LNCAP (cell line): ENCODE measurements at regions not wholly inside any gene's neighbourhood (a gene's known extent, or its start where the extent isn't known, plus 50 kb on each side); places are given as distances from the start of the nearest gene placed in this dataset.

ENCODE experiments used
- TF ChIP-seq, protein P1 (sequence below): fragments of 450-650 bp; IDR thresholded peaks from 2 replicates; pipeline ENCODE4 v1.5.1; 2017; ENCODE audit warnings: mild to moderate bottlenecking

DNA sequence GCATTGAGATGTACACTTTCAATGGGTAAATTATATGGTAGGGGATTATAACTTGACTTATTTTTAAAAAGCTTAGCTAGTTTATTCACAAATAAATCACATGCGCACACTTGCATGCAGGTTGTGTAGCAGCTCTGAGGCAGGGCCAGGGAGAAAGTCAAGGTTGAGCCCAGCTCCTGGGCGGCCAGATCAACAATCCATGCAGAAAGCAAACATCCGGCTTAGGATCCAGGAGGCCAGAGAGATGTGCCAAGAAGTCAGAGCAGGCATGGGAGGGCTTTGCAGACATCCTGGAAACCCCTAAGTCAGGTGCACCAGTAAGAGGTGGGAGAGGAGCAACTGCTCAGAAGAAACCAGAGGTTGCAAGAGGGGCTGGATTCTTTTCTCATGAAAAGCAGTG, 186.5 kb downstream of the AXIN2 start:
- TF ChIP-seq, protein P1, sequence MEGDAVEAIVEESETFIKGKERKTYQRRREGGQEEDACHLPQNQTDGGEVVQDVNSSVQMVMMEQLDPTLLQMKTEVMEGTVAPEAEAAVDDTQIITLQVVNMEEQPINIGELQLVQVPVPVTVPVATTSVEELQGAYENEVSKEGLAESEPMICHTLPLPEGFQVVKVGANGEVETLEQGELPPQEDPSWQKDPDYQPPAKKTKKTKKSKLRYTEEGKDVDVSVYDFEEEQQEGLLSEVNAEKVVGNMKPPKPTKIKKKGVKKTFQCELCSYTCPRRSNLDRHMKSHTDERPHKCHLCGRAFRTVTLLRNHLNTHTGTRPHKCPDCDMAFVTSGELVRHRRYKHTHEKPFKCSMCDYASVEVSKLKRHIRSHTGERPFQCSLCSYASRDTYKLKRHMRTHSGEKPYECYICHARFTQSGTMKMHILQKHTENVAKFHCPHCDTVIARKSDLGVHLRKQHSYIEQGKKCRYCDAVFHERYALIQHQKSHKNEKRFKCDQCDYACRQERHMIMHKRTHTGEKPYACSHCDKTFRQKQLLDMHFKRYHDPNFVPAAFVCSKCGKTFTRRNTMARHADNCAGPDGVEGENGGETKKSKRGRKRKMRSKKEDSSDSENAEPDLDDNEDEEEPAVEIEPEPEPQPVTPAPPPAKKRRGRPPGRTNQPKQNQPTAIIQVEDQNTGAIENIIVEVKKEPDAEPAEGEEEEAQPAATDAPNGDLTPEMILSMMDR = no peak

DNA sequence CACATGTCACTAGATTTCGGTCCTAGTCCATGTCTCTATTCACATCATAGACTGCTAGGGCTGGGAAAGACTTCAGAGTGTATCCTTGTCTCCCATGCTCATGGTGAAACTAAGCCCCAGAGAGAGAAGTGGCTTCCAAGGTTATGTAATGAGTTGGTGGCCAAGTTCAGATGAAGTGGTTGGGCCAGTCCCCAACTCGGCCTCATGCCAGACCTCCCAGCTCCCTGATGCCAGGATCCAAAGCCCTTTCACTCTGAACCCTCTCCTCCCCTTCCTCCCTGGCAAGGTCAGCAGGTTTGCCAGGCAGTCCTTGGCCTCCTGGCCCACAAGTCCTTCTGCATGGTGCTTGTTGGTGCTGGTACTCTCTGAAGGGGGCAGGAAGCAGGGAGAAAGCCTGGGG, 189.7 kb downstream of the AXIN2 start:
- TF ChIP-seq, protein P1 = no peak

DNA sequence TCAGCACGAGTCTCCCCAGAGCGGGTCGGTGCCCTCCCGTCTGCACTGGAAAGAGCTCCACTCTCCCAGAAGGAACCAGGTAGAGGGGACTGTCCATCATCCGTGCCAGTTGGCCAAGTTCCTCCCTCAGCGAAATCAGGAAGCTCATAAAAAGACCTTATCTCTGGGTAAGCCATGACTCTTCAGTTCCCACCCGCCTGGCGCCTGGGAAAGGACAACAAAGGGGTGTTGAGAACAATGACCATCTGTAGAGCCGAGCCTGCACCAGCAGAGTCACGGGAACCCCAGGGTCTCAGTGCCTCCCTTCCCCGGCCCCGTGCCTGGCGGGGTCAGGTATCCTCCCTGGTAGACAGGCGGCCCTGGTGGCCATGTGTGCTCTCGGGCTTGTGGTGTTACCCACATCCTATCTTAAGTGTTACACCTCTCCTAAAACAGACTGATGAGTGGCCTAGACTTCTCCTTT, 190.7 kb downstream of the AXIN2 start:
- TF ChIP-seq, protein P1 = no peak

DNA sequence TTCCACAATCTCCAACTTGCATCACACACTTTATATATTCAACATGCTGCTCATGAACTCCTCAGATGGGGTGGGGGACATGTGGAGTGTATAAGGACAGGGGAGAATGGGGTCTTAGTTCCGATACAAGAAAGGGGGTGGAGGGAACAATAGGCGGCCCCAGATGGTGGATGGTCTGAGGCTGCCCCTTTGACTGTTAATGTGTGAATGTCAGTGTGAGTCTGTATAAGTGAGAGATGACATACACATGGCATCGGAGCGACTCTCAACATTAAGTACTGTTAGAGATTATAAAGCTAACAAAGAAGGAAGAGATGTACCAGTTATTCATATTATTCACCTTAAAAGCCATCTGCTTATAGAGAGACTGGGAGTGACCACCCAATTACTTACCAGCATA, 193.1 kb downstream of the AXIN2 start:
- TF ChIP-seq, protein P1 = no peak

DNA sequence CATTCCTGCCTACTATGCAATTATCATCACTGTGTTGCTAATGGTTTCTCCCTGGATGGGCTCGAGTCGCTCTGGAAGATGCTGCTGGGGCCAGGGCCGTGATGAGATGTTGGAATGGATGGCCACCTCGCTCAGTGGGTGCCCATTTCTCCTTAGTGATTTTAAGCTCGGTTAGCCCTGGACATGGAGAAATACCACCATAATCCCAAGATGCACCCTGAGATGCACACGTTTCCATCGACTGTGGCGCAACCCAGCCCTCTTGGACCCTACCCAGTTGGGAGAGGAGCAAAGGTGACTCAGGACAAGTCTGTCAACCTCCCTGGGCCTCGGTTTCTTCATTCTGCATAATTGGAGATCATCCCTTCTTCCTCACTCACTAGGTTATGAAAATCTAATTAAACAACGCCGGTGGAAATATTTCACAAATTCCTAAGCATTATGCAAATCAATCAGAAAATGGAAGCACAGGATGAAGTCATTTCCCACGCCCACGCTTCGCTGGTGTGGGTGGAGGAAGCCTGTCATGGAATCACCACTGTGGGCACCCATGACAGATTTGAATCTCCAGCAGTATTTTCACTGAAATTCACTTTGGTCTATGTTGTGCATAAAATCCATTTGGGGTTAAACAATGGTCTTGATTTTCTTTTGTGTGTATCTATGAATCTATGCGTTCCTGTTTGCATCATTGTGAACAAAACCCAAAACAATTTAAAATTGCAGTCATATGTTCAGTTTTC, 195.2 kb downstream of the AXIN2 start:
- TF ChIP-seq, protein P1 = no peak

DNA sequence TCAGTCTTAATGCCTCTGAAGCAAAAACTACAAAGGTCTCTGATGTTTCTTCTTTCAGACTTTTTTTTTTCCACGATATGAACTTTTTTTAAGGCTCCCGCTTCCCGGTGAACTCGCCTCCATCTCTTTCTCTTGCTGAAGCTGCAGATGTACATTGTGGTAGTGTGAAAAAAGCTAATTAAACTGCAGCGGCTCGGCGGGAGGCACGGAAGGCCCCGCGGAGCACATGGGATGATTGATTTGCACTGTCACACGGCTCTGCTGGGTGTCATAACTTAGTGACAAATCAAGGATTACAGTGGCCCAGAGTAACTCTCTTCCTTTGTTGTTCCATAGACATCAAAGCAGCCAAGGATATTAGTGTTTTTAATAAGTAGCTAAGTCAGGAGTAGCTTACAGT, 196.3 kb downstream of the AXIN2 start:
- TF ChIP-seq, protein P1 = no peak

DNA sequence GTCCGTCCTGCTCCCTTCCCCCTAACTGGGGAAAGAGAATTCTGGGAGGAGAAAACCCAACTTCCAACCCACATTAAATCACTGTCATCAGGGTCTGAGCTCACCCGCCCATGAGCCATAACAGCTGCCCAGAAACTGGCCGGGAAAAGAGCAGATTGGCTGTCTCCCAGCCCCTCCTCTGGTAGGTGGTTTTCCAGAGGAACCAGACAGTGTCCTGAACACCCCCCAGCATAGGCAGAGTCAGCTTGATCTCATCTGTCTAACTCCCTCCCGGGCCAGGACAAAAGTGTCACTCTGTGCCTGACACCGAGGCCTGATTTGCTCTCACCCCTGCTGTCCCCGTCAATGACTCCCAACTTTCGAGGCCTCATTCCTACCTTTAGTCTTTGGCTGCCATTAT, 197.0 kb downstream of the AXIN2 start:
- TF ChIP-seq, protein P1 = no peak

DNA sequence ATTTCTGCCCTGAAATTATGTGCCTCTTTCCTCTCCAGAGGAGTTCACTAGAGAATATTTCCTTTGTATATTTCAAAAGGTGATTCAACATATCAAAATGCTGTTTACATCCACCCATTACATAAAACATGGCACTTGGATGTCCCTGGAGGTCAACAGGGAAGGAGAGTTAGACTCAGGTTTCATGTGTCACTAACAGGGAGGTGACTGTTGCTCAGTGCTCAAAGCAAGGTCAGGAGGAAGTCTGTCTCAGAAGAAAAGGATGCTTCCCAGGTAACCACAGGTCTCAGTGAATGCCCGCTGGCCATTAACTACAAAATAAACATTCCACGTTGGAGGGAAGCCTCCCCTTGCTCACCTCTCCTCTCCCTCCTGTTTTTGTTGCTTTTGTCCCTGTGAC, 198.6 kb downstream of the AXIN2 start:
- TF ChIP-seq, protein P1 = no peak
